Mucosa of descending colon (tissue), 3 donors: ENCODE measurements at regions not wholly inside any gene's neighbourhood (a gene's known extent, or its start where the extent isn't known, plus 50 kb on each side); places are given as distances from the start of the nearest gene placed in this dataset.
A peak's percentile ranks its signal among the peaks of the same experiment; 100 is the strongest.

ENCODE experiments used
- ATAC-seq: fragments of 200-7000 bp; cut with Tn5 transposase; one replicate; pipeline ENCODE4 v1.9.1; 2020; ENCODE audit warnings: mild to moderate bottlenecking, moderate library complexity
- DNase-seq, 3 donors: peaks; one replicate each; pipeline ENCODE4 v3.0.0-alpha.2; 2020
- H3K36me3 ChIP-seq: fragments of 200-600 bp; one replicate; pipeline ENCODE4 v1.8.0; 2021; ENCODE audit warnings: low read depth, mild to moderate bottlenecking
- H3K4me1 ChIP-seq: fragments of 200-600 bp; one replicate; pipeline ENCODE4 v1.8.0; 2021; ENCODE audit warnings: low read depth, mild to moderate bottlenecking
- H3K4me3 ChIP-seq: fragments of 200-600 bp; one replicate; pipeline ENCODE4 v1.8.0; 2021; ENCODE audit warnings: mild to moderate bottlenecking
- H3K9me3 ChIP-seq: fragments of 200-600 bp; one replicate; pipeline ENCODE4 v1.8.0; 2021; ENCODE audit warnings: mild to moderate bottlenecking
- CTCF ChIP-seq: fragments of 200-600 bp; IDR thresholded peaks from one replicate; pipeline ENCODE4 v1.8.0; 2022; ENCODE audit warnings: antibody characterized with exemption, mild to moderate bottlenecking
- intact Hi-C, 2 donors: fragments of 100-400 bp; cut with DNase I in 1 of 2; cut with micrococcal nuclease in 1 of 2; formaldehyde crosslinking; loops; one replicate each; pipeline versions ENCODE4 v1.11.0 to v1.11.1; 2022; cut with DNase I, micrococcal nuclease
- donor health status: DM: no; HTN: no; CAD: no; lungs with moderate emphysema.
- donor health status: DM: no; HTN: no; CAD: no.
- donor health status: DM: no; HTN: yes; CAD: no.

GRCh38 chr3:34277110-34277509, 478.7 kb downstream of the PDCD6IP start:
- ATAC-seq (peak; percentile 13), DNase-seq (no peak)
- Histone ChIP-seq H3K4me1 (no peaks in the 10 kb centered on the region), H3K36me3 (no peaks in the 10 kb centered on the region), H3K9me3 (no peaks in the 10 kb centered on the region), H3K4me3 (no peak overlapping the region)
- no peak for TF ChIP-seq CTCF
- intact Hi-C loops, result no loop called here

- no peak for ATAC-seq
- no peaks in the 10 kb centered on the region for H3K4me1 ChIP-seq
- TF ChIP-seq CTCF, result no peak
- H3K9me3 ChIP-seq, result no peaks in the 10 kb centered on the region
- no peak for DNase-seq
- no peak overlapping the region for H3K4me3 ChIP-seq
- H3K36me3 ChIP-seq, result no peaks in the 10 kb centered on the region
- intact Hi-C loops, result no loop called here
Measured at GRCh38 chr3:34279901-34280300, 481.5 kb downstream of the PDCD6IP start.

- TF ChIP-seq CTCF, result no peak
- Histone ChIP-seq H3K9me3 (no peaks in the 10 kb centered on the region), H3K4me1 (no peaks in the 10 kb centered on the region), H3K36me3 (no peaks in the 10 kb centered on the region), H3K4me3 (no peak overlapping the region)
- DNase-seq (no peak), ATAC-seq (no peak)
- intact Hi-C loops, result no loop called here
Measured at GRCh38 chr3:34283751-34284150, 485.3 kb downstream of the PDCD6IP start.

- Histone ChIP-seq H3K4me3 (no peak overlapping the region), H3K9me3 (no peaks in the 10 kb centered on the region), H3K36me3 (no peaks in the 10 kb centered on the region), H3K4me1 (no peaks in the 10 kb centered on the region)
- TF ChIP-seq CTCF, result no peak
- ATAC-seq (no peak), DNase-seq (no peak)
- intact Hi-C loops, result no loop called here
Measured at GRCh38 chr3:34284959-34285826, 486.8 kb downstream of the PDCD6IP start.

GRCh38 chr3:34285827-34286188, 487.4 kb downstream of the PDCD6IP start:
- Histone ChIP-seq H3K9me3 (no peaks in the 10 kb centered on the region), H3K36me3 (no peaks in the 10 kb centered on the region), H3K4me1 (no peaks in the 10 kb centered on the region), H3K4me3 (no peak overlapping the region)
- no peak for ATAC-seq
- no peak for TF ChIP-seq CTCF
- intact Hi-C loops, result no loop called here
- no peak for DNase-seq
